ENCODE measurements at regions not wholly inside any gene's neighbourhood (a gene's known extent, or its start where the extent isn't known, plus 50 kb on each side); places are given as distances from the start of the nearest gene placed in this dataset.
"Not testable (repeated sequence)": the region's sequence is repeated elsewhere in the genome, so short reads cannot be mapped to it uniquely, and the experiment has no call there.

GRCh38 chrX:138875472-138875871, 164.0 kb upstream of the FGF13 start:
- intact Hi-C loops (cut with micrococcal nuclease), result no loop called here
- Histone ChIP-seq H3K27me3 (ENCODE audit: low read length) (no peaks in the 10 kb centered on the region), H3F3A (ENCODE audit: low read length, unreplicated experiment) (no peaks in the 10 kb centered on the region), H3K4me1 (ENCODE audit: insufficient read depth, low read length) (peaks cover 15% of the 10 kb centered on the region), H3K79me2 (ENCODE audit: low read length) (no peaks in the 10 kb centered on the region), H4K20me1 (ENCODE audit: low read length) (no peaks in the 10 kb centered on the region), H3K9me2 (replicated peaks; ENCODE audit: low read length) (no peaks in the 10 kb centered on the region), H3K27ac (ENCODE audit: low read length) (no peak overlapping the region), H3K4me2 (ENCODE audit: low read length) (no peak overlapping the region), H2AFZ (ENCODE audit: low read length) (no peak overlapping the region), H3K9me3 (ENCODE audit: low read length) (no peaks in the 10 kb centered on the region), H3K36me3 (ENCODE audit: low read depth, low read length) (no peaks in the 10 kb centered on the region), H3K4me3 (ENCODE audit: low read length) (no peak overlapping the region), H3K9ac (ENCODE audit: low read length) (no peak overlapping the region)
- ATAC-seq (no peak), DNase-seq (no peak)
- BruUV-seq (replicated peaks), result no TSS peak
- ChIA-PET CTCF (no interaction called here), POLR2A (ENCODE audit: unreplicated experiment) (no interaction called here)
- TF ChIP-seq EZH2 (IDR thresholded peaks at IDR 0.05; ENCODE audit: low read length, unreplicated experiment) (no peak), CTCF (conservative IDR thresholded peaks at IDR 0.05; ENCODE audit: low read depth, low read length) (no peak), EZH2phosphoT487 (IDR thresholded peaks at IDR 0.05; ENCODE audit: borderline replicate concordance, low read length) (no peak)

- Histone ChIP-seq H3K27me3 (ENCODE audit: low read length) (no peaks in the 10 kb centered on the region), H3K79me2 (ENCODE audit: low read length) (no peaks in the 10 kb centered on the region), H3K9ac (ENCODE audit: low read length) (no peak overlapping the region), H3K36me3 (ENCODE audit: low read depth, low read length) (no peaks in the 10 kb centered on the region), H3K9me2 (replicated peaks; ENCODE audit: low read length) (no peaks in the 10 kb centered on the region), H3K9me3 (ENCODE audit: low read length) (no peaks in the 10 kb centered on the region), H3K4me2 (ENCODE audit: low read length) (no peak overlapping the region), H3K4me1 (ENCODE audit: insufficient read depth, low read length) (peaks cover 15% of the 10 kb centered on the region), H4K20me1 (ENCODE audit: low read length) (no peaks in the 10 kb centered on the region), H3F3A (ENCODE audit: low read length, unreplicated experiment) (no peaks in the 10 kb centered on the region), H2AFZ (ENCODE audit: low read length) (no peak overlapping the region), H3K27ac (ENCODE audit: low read length) (no peak overlapping the region), H3K4me3 (ENCODE audit: low read length) (no peak overlapping the region)
- ChIA-PET CTCF (no interaction called here), POLR2A (ENCODE audit: unreplicated experiment) (no interaction called here)
- no TSS peak for BruUV-seq (replicated peaks)
- ATAC-seq (no peak), DNase-seq (no peak)
- no peak for TF ChIP-seq EZH2 (IDR thresholded peaks at IDR 0.05; ENCODE audit: low read length, unreplicated experiment)
- TF ChIP-seq CTCF (conservative IDR thresholded peaks at IDR 0.05; ENCODE audit: low read depth, low read length), result no peak
- TF ChIP-seq EZH2phosphoT487 (IDR thresholded peaks at IDR 0.05; ENCODE audit: borderline replicate concordance, low read length), result no peak
- intact Hi-C loops (cut with micrococcal nuclease), result no loop called here
Measured at GRCh38 chrX:138874271-138874935, 162.9 kb upstream of the FGF13 start.

- BruUV-seq (replicated peaks); H3K4me3 ChIP-seq (ENCODE audit: low read length); H4K20me1 ChIP-seq (ENCODE audit: low read length); H3K9me3 ChIP-seq (ENCODE audit: low read length); H3F3A ChIP-seq (ENCODE audit: low read length, unreplicated experiment); CTCF ChIA-PET; H3K27ac ChIP-seq (ENCODE audit: low read length); H3K4me2 ChIP-seq (ENCODE audit: low read length); H3K27me3 ChIP-seq (ENCODE audit: low read length); H2AFZ ChIP-seq (ENCODE audit: low read length); H3K9ac ChIP-seq (ENCODE audit: low read length); ATAC-seq; H3K36me3 ChIP-seq (ENCODE audit: low read depth, low read length); H3K9me2 ChIP-seq (replicated peaks; ENCODE audit: low read length); DNase-seq; H3K79me2 ChIP-seq (ENCODE audit: low read length); intact Hi-C loops (cut with micrococcal nuclease); POLR2A ChIA-PET (ENCODE audit: unreplicated experiment): not testable (repeated sequence)
- peaks cover 15% of the 10 kb centered on the region for H3K4me1 ChIP-seq (ENCODE audit: insufficient read depth, low read length)
Measured at GRCh38 chrX:138873640-138874039, 162.1 kb upstream of the FGF13 start.
